HL-60 (cell line): ENCODE measurements at regions not wholly inside any gene's neighbourhood (a gene's known extent, or its start where the extent isn't known, plus 50 kb on each side); places are given as distances from the start of the nearest gene placed in this dataset.

Experiments
- DNase-seq, 2 experiments: peaks; one replicate each; pipeline ENCODE4 v3.0.0-alpha.2; 2010 to 2020; ENCODE audit warnings: low read depth in 1 of 2, low spot score in 1 of 2
- H3K27ac ChIP-seq: fragments of 250-450 bp; sonication (Bioruptor Pico); replicated peaks from 2 replicates; pipeline ENCODE4 v1.5.1; 2020; ENCODE audit warnings: mild to moderate bottlenecking, moderate library complexity
- H3K27me3 ChIP-seq: fragments of 250-450 bp; sonication (Bioruptor Pico); 2 replicates; pipeline ENCODE4 v1.5.1; 2021; ENCODE audit warnings: mild to moderate bottlenecking, moderate library complexity; ENCODE audit not compliant: insufficient read depth, poor library complexity, severe bottlenecking
- H3K4me3 ChIP-seq: replicated peaks from 2 replicates; pipeline ENCODE4 v1.5.1; 2011; ENCODE audit warnings: mild to moderate bottlenecking, control low read depth, low read length; ENCODE audit not compliant: insufficient read depth
- GABPA ChIP-seq: IDR thresholded peaks from 2 replicates; pipeline ENCODE4 v1.6.1; 2012; ENCODE audit warnings: low read depth
- POLR2AphosphoS5 ChIP-seq: IDR thresholded peaks from 2 replicates; pipeline ENCODE4 v1.6.1; 2012; ENCODE audit warnings: low read depth
- SPI1 ChIP-seq: IDR thresholded peaks from 2 replicates; pipeline ENCODE4 v1.6.1; 2012; ENCODE audit warnings: low read depth, mild to moderate bottlenecking, borderline replicate concordance
- TF ChIP-seq, protein P1 (sequence below): IDR thresholded peaks from 2 replicates; pipeline ENCODE4 v1.6.1; 2012; ENCODE audit warnings: low read depth; ENCODE audit not compliant: insufficient replicate concordance
- TF ChIP-seq, protein P2 (sequence below): IDR thresholded peaks from one replicate; pipeline ENCODE4 v1.5.1; 2011; ENCODE audit warnings: low read length, control low read depth, inconsistent platforms; ENCODE audit not compliant: insufficient read depth

DNA sequence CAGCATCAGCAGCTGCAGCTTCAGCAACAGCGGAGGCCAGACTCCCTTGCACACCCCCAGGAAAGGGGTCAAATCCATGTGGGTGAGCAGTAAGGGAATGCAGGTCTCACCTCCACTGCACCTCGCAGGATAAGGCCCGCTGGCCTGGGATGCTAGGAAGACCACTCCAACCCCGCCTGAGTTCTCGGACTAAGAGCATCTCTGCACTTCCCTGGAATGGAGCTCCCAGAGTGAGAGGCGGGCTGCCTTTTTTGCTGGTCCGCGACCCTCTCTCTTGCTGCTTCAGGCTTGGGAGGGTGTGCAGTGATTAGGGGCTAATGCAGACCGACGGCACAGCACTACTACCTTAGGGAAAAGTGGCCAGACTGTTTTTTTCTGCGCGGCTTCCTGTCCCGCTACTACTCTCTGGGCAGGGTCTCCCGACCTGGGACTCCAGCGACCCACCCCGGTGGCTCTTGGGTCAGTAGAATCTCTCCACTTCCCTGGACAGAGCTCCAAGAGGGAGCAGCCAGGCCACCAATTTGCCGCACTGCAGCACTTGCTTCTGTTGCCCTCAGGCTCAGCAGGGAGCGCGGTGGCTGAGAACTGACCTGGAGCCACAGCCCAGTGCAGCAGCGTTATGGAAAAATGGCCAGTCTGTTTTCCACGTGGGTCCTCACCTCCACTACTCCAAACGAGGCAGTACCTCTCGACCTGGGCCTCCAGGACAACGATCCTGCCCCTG is 480.4 kb downstream of the CDH8 start:
- DNase-seq, result no peak
- TF ChIP-seq, protein P1, sequence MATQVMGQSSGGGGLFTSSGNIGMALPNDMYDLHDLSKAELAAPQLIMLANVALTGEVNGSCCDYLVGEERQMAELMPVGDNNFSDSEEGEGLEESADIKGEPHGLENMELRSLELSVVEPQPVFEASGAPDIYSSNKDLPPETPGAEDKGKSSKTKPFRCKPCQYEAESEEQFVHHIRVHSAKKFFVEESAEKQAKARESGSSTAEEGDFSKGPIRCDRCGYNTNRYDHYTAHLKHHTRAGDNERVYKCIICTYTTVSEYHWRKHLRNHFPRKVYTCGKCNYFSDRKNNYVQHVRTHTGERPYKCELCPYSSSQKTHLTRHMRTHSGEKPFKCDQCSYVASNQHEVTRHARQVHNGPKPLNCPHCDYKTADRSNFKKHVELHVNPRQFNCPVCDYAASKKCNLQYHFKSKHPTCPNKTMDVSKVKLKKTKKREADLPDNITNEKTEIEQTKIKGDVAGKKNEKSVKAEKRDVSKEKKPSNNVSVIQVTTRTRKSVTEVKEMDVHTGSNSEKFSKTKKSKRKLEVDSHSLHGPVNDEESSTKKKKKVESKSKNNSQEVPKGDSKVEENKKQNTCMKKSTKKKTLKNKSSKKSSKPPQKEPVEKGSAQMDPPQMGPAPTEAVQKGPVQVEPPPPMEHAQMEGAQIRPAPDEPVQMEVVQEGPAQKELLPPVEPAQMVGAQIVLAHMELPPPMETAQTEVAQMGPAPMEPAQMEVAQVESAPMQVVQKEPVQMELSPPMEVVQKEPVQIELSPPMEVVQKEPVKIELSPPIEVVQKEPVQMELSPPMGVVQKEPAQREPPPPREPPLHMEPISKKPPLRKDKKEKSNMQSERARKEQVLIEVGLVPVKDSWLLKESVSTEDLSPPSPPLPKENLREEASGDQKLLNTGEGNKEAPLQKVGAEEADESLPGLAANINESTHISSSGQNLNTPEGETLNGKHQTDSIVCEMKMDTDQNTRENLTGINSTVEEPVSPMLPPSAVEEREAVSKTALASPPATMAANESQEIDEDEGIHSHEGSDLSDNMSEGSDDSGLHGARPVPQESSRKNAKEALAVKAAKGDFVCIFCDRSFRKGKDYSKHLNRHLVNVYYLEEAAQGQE, result no peak
- TF ChIP-seq, protein P2, sequence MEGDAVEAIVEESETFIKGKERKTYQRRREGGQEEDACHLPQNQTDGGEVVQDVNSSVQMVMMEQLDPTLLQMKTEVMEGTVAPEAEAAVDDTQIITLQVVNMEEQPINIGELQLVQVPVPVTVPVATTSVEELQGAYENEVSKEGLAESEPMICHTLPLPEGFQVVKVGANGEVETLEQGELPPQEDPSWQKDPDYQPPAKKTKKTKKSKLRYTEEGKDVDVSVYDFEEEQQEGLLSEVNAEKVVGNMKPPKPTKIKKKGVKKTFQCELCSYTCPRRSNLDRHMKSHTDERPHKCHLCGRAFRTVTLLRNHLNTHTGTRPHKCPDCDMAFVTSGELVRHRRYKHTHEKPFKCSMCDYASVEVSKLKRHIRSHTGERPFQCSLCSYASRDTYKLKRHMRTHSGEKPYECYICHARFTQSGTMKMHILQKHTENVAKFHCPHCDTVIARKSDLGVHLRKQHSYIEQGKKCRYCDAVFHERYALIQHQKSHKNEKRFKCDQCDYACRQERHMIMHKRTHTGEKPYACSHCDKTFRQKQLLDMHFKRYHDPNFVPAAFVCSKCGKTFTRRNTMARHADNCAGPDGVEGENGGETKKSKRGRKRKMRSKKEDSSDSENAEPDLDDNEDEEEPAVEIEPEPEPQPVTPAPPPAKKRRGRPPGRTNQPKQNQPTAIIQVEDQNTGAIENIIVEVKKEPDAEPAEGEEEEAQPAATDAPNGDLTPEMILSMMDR, result no peak
- TF ChIP-seq POLR2AphosphoS5, result no peak
- no peak for TF ChIP-seq GABPA
- TF ChIP-seq SPI1, result no peak
- Histone ChIP-seq H3K27me3 (no peaks in the 10 kb centered on the region), H3K27ac (no peak overlapping the region), H3K4me3 (no peak overlapping the region)

DNA sequence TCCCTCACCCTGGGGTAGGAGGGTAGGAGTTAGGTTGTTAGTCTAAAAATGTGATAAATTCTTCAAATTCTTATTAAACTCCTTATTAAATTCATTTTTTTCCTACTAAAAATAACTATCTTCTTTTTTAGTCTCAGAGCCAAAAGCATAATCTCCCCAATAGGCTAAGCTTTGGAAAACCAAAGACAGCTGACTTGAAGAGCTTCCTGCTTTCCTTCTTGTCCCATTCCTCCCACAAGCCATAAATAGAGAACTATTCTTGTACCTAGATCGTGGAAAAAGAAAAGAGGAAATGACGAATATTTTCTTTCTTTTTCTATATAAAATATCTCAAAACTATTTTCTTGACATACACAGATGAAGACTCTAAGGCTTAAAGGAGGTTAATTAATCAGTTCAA is 486.9 kb downstream of the CDH8 start:
- H3K27ac ChIP-seq, result no peak overlapping the region
- H3K4me3 ChIP-seq, result no peak overlapping the region
- H3K27me3 ChIP-seq, result no peaks in the 10 kb centered on the region
- DNase-seq, result no peak
- TF ChIP-seq, protein P2, result no peak
- TF ChIP-seq, protein P1, result no peak
- no peak for TF ChIP-seq POLR2AphosphoS5
- no peak for TF ChIP-seq SPI1
- TF ChIP-seq GABPA, result no peak

DNA sequence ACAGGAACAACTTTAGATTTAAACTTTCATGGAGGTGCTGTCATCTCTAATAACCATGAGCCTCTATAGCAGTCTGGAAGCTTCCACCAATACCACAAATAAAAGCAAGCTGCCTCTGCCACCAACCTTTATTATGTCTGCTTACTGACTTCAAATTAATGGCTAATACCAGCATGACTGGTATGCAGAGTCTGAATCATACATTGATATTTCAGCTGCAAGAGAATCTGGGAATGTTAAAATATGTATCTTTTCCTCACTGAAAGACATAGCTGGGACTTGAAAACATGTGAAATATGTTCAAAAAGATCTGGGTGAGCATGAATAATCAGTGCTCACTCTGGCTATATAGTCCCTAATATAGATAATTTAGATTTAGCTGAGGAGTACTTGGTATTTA is 488.6 kb downstream of the CDH8 start:
- H3K4me3 ChIP-seq, result no peak overlapping the region
- no peak for DNase-seq
- no peak overlapping the region for H3K27ac ChIP-seq
- TF ChIP-seq, protein P1, result no peak
- TF ChIP-seq, protein P2, result no peak
- TF ChIP-seq SPI1, result no peak
- no peaks in the 10 kb centered on the region for H3K27me3 ChIP-seq
